K562 (cell line): ENCODE measurements at regions not wholly inside any gene's neighbourhood (a gene's known extent, or its start where the extent isn't known, plus 50 kb on each side); places are given as distances from the start of the nearest gene placed in this dataset.

Experiments used
- ATAC-seq: fragments of 200-7000 bp; cut with Tn5 transposase; 3 replicates; pipeline ENCODE4 v1.9.1; 2020; ENCODE audit warnings: moderate library complexity
- BruUV-seq: library from RNA; stranded (reverse); fragments of 400-500 nt; replicated peaks from 2 replicates; lab custom pipeline; 2021; lab: Mats Ljungman, UMichigan
- CTCF ChIA-PET: fragments of 300-600 bp; formaldehyde crosslinking; extraction: SDS; loops from one replicate; lab custom pipeline; 2021; ENCODE audit warnings: low intra/inter-chr PET ratio; lab: Yijun Ruan, JAX
- POLR2A ChIA-PET: fragments of 300-600, 350-650 bp; sonication (Branson Sonifier 250); formaldehyde crosslinking; extraction: SDS; loops from one replicate; lab custom pipeline; 2021; ENCODE audit warnings: antibody characterized with exemption, inconsistent platforms; lab: Yijun Ruan, JAX
- DNase-seq, 4 experiments: peaks; one replicate each; pipeline versions ENCODE4 v3.0.0 to v3.0.0-alpha.2; 2011 to 2018; ENCODE audit warnings: low spot score in 3 of 4, mixed read lengths in 3 of 4; ENCODE audit errors: extremely low read depth in 1 of 4
- FAIRE-seq: peaks from 2 replicates; lab custom pipeline; 2011; peaks lifted over from hg19 to GRCh38; lab: Jason Lieb, UNC
- H2AFZ ChIP-seq: 2 replicates; pipeline ENCODE4 v1.6.0; 2011; ENCODE audit warnings: low read depth, low read length, control low read depth, inconsistent platforms
- H3K27ac ChIP-seq: fragments of 200-600 bp; 3 replicates; pipeline ENCODE4 v1.8.0; 2011; ENCODE audit warnings: low read depth, mild to moderate bottlenecking, control low read depth, inconsistent platforms, low read length, moderate library complexity, mixed read lengths; ENCODE audit errors: extremely low read depth
- H3K27me3 ChIP-seq, 2 experiments: fragments of 300-600 bp in 1 of 2; 2 replicates in 1 of 2; 3 replicates in 1 of 2; pipeline versions ENCODE4 v1.6.0 to v1.8.0; 2011; ENCODE audit warnings: inconsistent platforms in 2 of 2, low read length in 2 of 2, mild to moderate bottlenecking in 1 of 2, mixed read lengths in 1 of 2, moderate library complexity in 1 of 2; ENCODE audit not compliant: control insufficient read depth in 2 of 2, insufficient read depth in 2 of 2
- H3K36me3 ChIP-seq: fragments of 300-600 bp; 3 replicates; pipeline ENCODE4 v1.8.0; 2011; ENCODE audit warnings: mild to moderate bottlenecking, low read length, inconsistent platforms; ENCODE audit not compliant: control insufficient read depth, insufficient read depth
- H3K4me1 ChIP-seq, 2 experiments: fragments of 200-600 bp in 1 of 2; replicated peaks in 1 of 2; 2 replicates in 1 of 2; 3 replicates in 1 of 2; pipeline versions ENCODE4 v1.5.1 to v1.8.0; 2011; ENCODE audit warnings: inconsistent platforms in 2 of 2, low read length in 2 of 2, mild to moderate bottlenecking in 1 of 2, mixed read lengths in 1 of 2, moderate library complexity in 1 of 2; ENCODE audit not compliant: control insufficient read depth in 2 of 2, insufficient read depth in 2 of 2
- H3K4me2 ChIP-seq: 2 replicates; pipeline ENCODE4 v1.6.1; 2011; ENCODE audit warnings: low read length, control low read depth, inconsistent platforms, mixed read lengths; ENCODE audit not compliant: insufficient read depth
- H3K4me3 ChIP-seq: fragments of 200-600 bp; sonication (generic), shearing (Covaris generic); 2 replicates; pipeline ENCODE4 v1.5.1; 2016; ENCODE audit warnings: control low read depth, inconsistent platforms
- H3K79me2 ChIP-seq: fragments of 200-600 bp; 3 replicates; pipeline ENCODE4 v1.8.0; 2011; ENCODE audit warnings: low read length, inconsistent platforms; ENCODE audit not compliant: control insufficient read depth, insufficient read depth
- H3K9ac ChIP-seq, 2 experiments: 2 replicates each; pipeline versions ENCODE4 v1.6.0 to v1.6.1; 2011; ENCODE audit warnings: low read depth in 2 of 2, low read length in 2 of 2, control low read depth in 1 of 2, inconsistent platforms in 1 of 2, mild to moderate bottlenecking in 1 of 2, mixed read lengths in 1 of 2; ENCODE audit not compliant: insufficient read depth in 1 of 2
- H3K9me1 ChIP-seq: one replicate; pipeline ENCODE4 v1.6.0; 2011; ENCODE audit warnings: inconsistent platforms, mild to moderate bottlenecking, low read length, moderate library complexity; ENCODE audit not compliant: control insufficient read depth, insufficient read depth
- H3K9me3 ChIP-seq: replicated peaks from 2 replicates; pipeline ENCODE4 v1.5.1; 2011; ENCODE audit warnings: low read depth, low read length, inconsistent platforms; ENCODE audit not compliant: control insufficient read depth, insufficient read depth
- H4K20me1 ChIP-seq: replicated peaks from 2 replicates; pipeline ENCODE4 v1.6.1; 2011; ENCODE audit warnings: low read length, inconsistent platforms, mixed read lengths; ENCODE audit not compliant: control insufficient read depth, insufficient read depth
- ARNT ChIP-seq, 2 experiments: fragments of 450-650 bp; IDR thresholded peaks; 2 replicates each; pipeline ENCODE4 v1.6.1; 2016; ENCODE audit warnings: mild to moderate bottlenecking in 1 of 2
- CEBPZ ChIP-seq: fragments of 150-350 bp; IDR thresholded peaks from 2 replicates; pipeline ENCODE4 v1.6.1; 2014; ENCODE audit warnings: low read depth, mild to moderate bottlenecking, low read length, borderline replicate concordance
- EHMT2 ChIP-seq: fragments of 450-650 bp; IDR thresholded peaks from 2 replicates; pipeline ENCODE4 v1.6.1; 2018; ENCODE audit warnings: antibody characterized with exemption
- GABPB2 ChIP-seq: fragments of 250-450 bp; sonication (Bioruptor Pico); conservative IDR thresholded peaks from 2 replicates; pipeline ENCODE4 v1.5.1; 2021; ENCODE audit warnings: mild to moderate bottlenecking
- OTX1 ChIP-seq: fragments of 450-650 bp; formaldehyde crosslinking; IDR thresholded peaks from 2 replicates; pipeline ENCODE4 v1.4.0; 2022; ENCODE audit warnings: mild to moderate bottlenecking
- POLR2B ChIP-seq: fragments of 450-650 bp; IDR thresholded peaks from 2 replicates; pipeline ENCODE4 v1.6.1; 2018; ENCODE audit warnings: low read depth; ENCODE audit not compliant: partially characterized antibody
- POLR2G ChIP-seq: fragments of 200-400 bp; formaldehyde crosslinking; IDR thresholded peaks from 2 replicates; pipeline ENCODE4 v1.6.1; 2017; ENCODE audit warnings: low read depth, mild to moderate bottlenecking, antibody characterized with exemption, low read length, moderate library complexity
- PTBP1 ChIP-seq: fragments of 200-400 bp; formaldehyde crosslinking; IDR thresholded peaks from 2 replicates; pipeline ENCODE4 v1.6.1; 2017; ENCODE audit warnings: low read depth, low read length
- PYGO2 ChIP-seq: fragments of 450-650 bp; IDR thresholded peaks from 2 replicates; pipeline ENCODE4 v1.6.1; 2016; ENCODE audit warnings: mild to moderate bottlenecking, missing genetic modification characterization, moderate library complexity, missing compliant biosample characterization
- RHOXF2B ChIP-seq: fragments of 250-450 bp; sonication (Bioruptor Pico); conservative IDR thresholded peaks from 2 replicates; pipeline ENCODE4 v1.5.1; 2021
- SIRT6 ChIP-seq: IDR thresholded peaks from one replicate; pipeline ENCODE4 v1.6.1; 2012; ENCODE audit warnings: low read depth, mild to moderate bottlenecking, control low read depth, inconsistent platforms, low read length, moderate library complexity
- ZNF586 ChIP-seq: fragments of 450-650 bp; formaldehyde crosslinking; conservative IDR thresholded peaks from 2 replicates; pipeline ENCODE4 v1.4.0; 2020; ENCODE audit warnings: mild to moderate bottlenecking, moderate library complexity
- ZNF764 ChIP-seq: fragments of 250-450 bp; sonication (Bioruptor Pico); IDR thresholded peaks from 2 replicates; pipeline ENCODE4 v1.4.0; 2020; ENCODE audit warnings: low read depth, mild to moderate bottlenecking, moderate library complexity
- whole genome bisulfite sequencing: fragments of 100-300 bp; shearing (Covaris generic); methylation state at CpG from one replicate; pipeline ENCODE4 v1.1.6; 2016; ENCODE audit warnings: low coverage, mixed read lengths; ENCODE audit not compliant: insufficient coverage; ENCODE audit errors: missing lambda C conversion rate; 5-methylcytosine and 5-hydroxymethylcytosine counted together
- in situ Hi-C: fragments of 300-500 bp; cut with MboI; formaldehyde crosslinking; loops from 4 replicates; pipeline ENCODE4 v1.15.0; 2018; ENCODE audit warnings: inconsistent platforms, mixed read lengths
- intact Hi-C: fragments of 100-400 bp; cut with micrococcal nuclease; formaldehyde crosslinking; loops from 2 replicates; pipeline ENCODE4 v1.14.2; 2022
- TF ChIP-seq, protein P1 (sequence below), 2 experiments: IDR thresholded peaks; 2 replicates each; pipeline ENCODE4 v1.6.1; 2012; ENCODE audit warnings: improper control_type of control experiment in 2 of 2, low read depth in 2 of 2, low read length in 2 of 2, borderline replicate concordance in 1 of 2
- TF ChIP-seq, protein P2 (sequence below): fragments of 450-650 bp; IDR thresholded peaks from 2 replicates; pipeline ENCODE4 v1.6.1; 2016; ENCODE audit warnings: borderline replicate concordance

DNA sequence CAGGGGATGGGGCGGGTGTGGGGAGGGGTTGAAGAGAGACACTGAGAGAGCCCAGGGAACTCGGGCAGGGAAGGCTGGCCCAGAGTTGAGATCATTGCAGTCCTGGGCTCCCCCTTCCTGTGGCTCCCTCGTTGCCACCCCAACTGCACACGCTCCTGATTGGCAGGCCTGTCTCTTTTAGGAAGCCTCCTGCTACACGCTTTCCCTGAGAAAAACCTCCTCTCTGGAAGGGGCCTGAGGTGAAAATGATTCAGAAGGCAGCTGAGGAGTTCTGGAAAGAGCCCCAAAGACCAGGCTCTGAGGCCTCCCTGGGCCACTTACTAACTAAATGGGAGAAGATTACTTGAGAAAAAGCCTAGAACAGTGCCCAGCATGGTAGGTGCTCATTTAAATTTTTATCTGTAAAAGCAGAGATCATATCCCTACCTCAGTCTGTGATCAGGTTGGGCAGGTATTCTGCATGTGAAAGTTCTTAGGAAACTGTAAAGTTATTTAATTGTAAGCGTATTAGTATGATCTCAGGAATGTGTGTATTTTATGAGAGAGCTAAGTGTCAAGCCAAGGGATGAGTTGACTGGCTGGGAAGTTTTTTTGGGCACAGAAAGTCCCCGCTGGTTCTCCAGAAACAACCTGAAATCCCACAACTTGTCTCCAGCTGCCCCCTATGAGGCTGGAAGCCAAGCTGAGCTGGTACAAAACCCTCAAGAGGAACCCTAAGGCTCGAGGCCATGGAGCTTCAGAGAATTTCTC lies 65.2 kb upstream of the EPS8L3 start:
- H3K79me2 ChIP-seq: no peaks in the 10 kb centered on the region
- CTCF ChIA-PET: no interaction called here
- H4K20me1 ChIP-seq: no peaks in the 10 kb centered on the region
- H2AFZ ChIP-seq: peak overlapping the region; percentile 35; the same call in 1 of the 2 replicates
- DNase-seq (no peak), ATAC-seq (no peak), FAIRE-seq (no peak)
- intact Hi-C loops: no loop called here
- in situ Hi-C loops: no loop called here
- H3K9ac ChIP-seq: no peak overlapping the region
- H3K27me3 ChIP-seq: no peaks in the 10 kb centered on the region
- peaks cover 15 to 26% of the 10 kb centered on the region in 2 experiments for H3K4me1 ChIP-seq
- H3K4me3 ChIP-seq: no peak overlapping the region
- H3K9me3 ChIP-seq: no peaks in the 10 kb centered on the region
- H3K4me2 ChIP-seq: no peak overlapping the region
- 66% methylated on average over 5 of the region's 8 CpGs for WGBS
- no peak overlapping the region for H3K27ac ChIP-seq
- no peaks in the 10 kb centered on the region for H3K9me1 ChIP-seq
- POLR2A ChIA-PET: interaction anchor here (0.5 to 1.4 kb wide), 6 partner anchors 8 to 968 kb away, joined by 3 read pairs; no protein-coding TSS in a partner anchor
- H3K36me3 ChIP-seq: no peaks in the 10 kb centered on the region
- BruUV-seq: no TSS peak
- TF ChIP-seq OTX1 (CRISPR knock-in tag) (no peak), ZNF586 (no peak), SIRT6 (no peak), CEBPZ (no peak), ZNF764 (no peak), ARNT (IDR thresholded peaks at IDR 0.05) (no peak), POLR2G (no peak), GABPB2 (CRISPR knock-in tag) (no peak), PTBP1 (no peak), POLR2B (no peak), RHOXF2B (CRISPR knock-in tag) (no peak), PYGO2 (tag) (no peak), EHMT2 (no peak)
- TF ChIP-seq, protein P1, sequence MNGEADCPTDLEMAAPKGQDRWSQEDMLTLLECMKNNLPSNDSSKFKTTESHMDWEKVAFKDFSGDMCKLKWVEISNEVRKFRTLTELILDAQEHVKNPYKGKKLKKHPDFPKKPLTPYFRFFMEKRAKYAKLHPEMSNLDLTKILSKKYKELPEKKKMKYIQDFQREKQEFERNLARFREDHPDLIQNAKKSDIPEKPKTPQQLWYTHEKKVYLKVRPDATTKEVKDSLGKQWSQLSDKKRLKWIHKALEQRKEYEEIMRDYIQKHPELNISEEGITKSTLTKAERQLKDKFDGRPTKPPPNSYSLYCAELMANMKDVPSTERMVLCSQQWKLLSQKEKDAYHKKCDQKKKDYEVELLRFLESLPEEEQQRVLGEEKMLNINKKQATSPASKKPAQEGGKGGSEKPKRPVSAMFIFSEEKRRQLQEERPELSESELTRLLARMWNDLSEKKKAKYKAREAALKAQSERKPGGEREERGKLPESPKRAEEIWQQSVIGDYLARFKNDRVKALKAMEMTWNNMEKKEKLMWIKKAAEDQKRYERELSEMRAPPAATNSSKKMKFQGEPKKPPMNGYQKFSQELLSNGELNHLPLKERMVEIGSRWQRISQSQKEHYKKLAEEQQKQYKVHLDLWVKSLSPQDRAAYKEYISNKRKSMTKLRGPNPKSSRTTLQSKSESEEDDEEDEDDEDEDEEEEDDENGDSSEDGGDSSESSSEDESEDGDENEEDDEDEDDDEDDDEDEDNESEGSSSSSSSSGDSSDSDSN (IDR thresholded peaks at IDR 0.05; ENCODE audit: borderline replicate concordance in 1 of 2, low read depth in 2 of 2, low read length in 2 of 2): no peak
- TF ChIP-seq, protein P2, sequence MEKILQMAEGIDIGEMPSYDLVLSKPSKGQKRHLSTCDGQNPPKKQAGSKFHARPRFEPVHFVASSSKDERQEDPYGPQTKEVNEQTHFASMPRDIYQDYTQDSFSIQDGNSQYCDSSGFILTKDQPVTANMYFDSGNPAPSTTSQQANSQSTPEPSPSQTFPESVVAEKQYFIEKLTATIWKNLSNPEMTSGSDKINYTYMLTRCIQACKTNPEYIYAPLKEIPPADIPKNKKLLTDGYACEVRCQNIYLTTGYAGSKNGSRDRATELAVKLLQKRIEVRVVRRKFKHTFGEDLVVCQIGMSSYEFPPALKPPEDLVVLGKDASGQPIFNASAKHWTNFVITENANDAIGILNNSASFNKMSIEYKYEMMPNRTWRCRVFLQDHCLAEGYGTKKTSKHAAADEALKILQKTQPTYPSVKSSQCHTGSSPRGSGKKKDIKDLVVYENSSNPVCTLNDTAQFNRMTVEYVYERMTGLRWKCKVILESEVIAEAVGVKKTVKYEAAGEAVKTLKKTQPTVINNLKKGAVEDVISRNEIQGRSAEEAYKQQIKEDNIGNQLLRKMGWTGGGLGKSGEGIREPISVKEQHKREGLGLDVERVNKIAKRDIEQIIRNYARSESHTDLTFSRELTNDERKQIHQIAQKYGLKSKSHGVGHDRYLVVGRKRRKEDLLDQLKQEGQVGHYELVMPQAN: no peak
